NCI-H82 treated with DMSO at 0.1 percent for 48 hours (cell line): ENCODE measurements at regions not wholly inside any gene's neighbourhood (a gene's known extent, or its start where the extent isn't known, plus 50 kb on each side); places are given as distances from the start of the nearest gene placed in this dataset.
"Not testable (repeated sequence)": the region's sequence is repeated elsewhere in the genome, so short reads cannot be mapped to it uniquely, and the experiment has no call there.

Source experiments
- DNase-seq: peaks from one replicate; lab custom pipeline; 2025; ENCODE audit not compliant: unreplicated experiment; lab: John Stamatoyannopoulos, UW

DNA sequence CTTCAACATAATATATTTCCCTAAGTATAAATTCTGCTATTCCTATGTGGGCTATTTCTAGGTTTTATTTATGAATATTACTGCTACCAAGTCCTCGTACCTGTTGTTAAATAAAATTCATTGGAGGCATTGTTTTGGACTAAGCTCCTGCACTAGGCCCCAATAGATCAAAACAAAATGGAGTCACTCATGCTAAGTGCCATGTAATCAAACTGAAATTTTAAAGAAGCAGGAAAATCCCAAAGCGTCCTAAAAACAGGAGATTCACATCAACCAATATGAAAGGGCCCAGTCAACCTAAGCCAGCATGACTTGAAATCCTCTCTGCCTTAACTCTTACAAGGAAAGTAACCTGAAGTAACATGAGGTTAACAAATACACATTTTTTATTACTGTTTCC, 743.2 kb downstream of the TRAM1L1 start:
- no peak for DNase-seq

DNA sequence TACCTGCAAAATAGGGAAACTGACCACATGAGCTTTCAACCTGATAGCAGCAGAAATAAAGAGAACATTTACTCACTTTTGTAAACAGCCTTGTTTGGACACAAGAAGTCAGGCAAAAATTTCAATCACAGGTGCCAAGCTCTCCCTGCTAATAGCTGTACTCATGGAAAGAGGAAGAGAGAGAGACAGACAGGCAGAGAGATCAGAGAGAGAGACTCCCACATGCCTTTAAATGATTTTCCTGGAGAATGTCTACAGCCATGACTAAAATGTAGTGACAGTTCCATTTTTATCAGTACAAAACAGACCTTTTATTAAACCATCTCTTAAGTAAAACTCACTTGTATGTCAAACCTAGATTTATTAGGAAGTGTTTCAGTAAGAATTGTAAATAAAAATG, 752.9 kb downstream of the TRAM1L1 start:
- no peak for DNase-seq

DNA sequence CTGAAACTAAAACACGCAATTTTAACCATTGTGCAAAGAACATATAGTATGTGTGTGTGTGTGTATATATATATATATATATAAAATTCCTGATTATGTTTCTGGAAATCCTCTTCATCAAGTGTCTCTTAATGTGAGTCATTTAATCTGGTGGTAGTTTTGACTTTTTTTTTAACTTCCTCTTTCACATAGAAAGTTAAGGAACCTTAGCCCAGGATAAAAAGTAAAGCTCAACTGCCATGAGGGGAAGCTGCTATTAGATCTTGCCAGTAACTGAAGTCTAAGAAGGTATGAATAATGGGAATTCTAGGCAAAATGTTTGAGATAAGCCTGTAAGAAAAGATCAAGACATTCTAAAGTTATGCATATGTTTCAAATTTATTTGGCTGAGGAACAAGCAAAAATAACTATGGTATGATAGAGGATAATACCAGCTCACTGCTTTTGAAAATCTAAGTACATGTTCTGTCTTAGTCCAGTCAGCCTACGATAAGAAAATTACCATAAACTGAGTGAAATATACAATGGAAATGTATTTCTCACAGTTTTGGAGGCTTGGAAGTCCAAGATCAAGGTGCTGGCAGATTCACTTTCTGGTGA, 757.0 kb downstream of the TRAM1L1 start:
- no peak for DNase-seq

DNA sequence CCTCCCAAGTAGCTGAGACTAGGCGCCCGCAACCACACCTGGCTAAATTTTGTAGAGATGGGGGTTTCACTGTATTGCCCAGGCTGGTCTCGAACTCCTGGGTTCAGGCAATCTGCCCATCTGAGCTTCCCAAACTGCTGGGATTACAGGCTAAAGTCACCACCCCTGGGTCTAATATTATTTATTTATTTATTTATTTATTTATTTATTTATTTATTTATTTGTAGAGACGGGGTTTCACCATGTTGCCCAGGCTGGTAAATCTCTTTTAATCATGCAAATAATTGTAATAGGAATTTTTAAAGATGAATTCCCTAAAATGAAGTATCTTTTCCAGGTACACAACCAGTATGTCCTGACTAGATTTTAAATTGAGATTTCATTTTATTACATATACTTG, 761.8 kb downstream of the TRAM1L1 start:
- DNase-seq, result no peak

DNA sequence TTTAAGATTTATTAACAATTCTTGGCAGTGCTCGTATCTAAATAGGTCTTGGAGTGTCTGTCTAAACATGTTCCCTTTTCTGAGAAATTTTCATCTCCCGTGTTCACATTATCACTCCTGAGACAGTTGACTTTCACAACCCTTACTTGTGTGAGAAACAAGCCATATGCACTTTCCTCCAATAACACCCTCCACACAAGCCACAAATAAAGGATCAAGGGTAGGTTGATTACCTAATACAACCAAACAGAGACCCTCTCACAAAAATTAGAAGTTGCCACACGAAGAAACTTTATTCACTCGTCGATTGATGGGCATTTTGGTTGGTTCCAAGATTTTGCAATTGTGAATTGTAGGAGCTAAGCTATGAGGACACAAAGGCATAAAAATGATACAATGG, 763.9 kb downstream of the TRAM1L1 start:
- DNase-seq, result no peak

DNA sequence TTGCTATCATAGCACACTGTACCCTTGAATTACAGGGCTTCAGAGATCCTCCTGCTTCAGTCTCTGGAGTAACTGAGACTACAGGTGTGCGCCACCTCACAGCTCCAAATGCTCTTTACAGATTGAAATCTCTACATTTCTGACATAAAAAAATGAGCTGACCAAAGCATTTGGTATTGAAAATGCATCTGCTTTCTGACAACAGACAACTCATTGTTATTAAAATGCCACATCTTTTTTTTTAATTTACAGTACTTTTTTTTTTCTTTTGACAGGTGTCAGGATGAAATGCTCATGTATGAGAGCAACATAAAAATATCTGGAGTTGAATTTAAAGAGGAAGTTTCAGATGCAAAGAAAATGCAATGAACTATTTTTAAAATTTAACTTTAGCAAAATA, 764.5 kb downstream of the TRAM1L1 start:
- DNase-seq, result no peak

DNA sequence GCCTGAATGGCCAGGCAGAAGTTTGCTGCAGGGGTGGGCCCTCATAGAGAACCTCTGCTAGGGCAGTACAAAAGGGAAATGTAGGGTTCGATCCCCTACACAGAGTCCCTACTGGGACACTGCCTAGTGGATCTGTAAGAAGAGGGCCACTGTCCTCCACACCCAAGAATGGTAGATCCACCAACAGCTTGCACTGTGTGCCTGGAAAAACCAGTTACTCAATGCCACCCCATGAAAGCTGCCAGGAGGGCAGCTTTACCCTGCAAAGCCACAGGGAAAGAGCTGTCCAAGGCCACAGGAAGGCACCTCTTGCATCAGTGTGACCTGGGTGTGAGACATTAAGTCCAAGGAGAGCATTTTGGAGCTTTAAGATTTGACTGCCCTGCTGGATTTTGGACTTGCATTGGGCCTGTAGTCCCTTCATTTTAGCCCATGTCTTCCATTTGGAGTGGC, 781.6 kb downstream of the TRAM1L1 start:
- no peak for DNase-seq

DNA sequence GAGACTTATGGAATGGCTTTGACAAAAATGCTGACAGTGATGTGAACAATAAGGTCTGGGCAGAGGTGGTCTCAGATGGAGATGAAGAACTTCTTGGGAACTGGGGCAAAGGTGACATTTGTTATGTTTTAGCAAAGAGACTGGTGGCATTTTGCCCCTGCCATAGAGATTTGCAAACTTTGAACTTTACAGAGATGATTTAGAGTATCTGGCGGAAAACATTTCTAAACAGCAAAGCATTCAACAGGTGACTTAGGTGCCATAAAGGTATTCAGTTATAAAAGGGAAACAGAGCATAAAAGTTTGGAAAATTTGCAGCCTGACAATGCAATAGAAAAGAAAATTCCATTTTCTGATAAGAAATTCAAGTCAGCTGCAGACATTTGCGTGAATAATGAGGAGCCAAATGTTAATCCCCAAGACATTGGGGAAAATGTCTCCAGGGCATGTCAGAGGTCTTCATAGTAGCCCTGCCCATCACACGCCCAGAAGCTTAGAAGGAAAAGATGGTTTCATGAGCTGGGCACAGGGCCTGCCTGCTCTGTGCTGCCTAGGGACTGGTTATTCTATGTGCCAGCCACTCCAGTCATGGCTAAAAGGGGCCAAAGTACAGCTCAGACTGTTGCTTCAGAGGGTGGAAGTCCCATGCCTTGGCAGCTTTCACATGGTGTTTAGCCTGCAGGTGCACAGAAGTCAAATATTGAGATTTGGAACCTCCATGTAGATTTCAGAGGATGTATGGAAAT, 782.2 kb downstream of the TRAM1L1 start:
- no peak for DNase-seq

DNA sequence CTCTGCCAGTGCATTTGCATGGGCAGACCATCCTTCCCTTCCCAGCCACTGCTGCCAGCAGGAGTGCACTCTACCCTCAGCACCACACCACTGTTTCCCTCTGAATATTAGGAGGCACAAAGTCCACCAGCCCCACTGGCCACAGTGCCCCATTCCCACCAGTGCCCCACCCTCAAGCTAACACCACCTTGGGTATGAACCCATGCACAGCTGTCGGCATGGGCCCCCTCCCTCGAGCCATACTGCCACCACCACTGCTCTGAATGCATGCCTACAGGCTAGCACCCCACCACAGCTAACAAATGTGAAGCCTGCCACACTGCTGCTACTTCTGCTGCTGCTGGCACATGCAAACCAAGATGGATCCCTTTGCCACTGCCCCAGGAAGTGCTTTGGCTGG, 810.4 kb downstream of the TRAM1L1 start:
- DNase-seq, result no peak

DNA sequence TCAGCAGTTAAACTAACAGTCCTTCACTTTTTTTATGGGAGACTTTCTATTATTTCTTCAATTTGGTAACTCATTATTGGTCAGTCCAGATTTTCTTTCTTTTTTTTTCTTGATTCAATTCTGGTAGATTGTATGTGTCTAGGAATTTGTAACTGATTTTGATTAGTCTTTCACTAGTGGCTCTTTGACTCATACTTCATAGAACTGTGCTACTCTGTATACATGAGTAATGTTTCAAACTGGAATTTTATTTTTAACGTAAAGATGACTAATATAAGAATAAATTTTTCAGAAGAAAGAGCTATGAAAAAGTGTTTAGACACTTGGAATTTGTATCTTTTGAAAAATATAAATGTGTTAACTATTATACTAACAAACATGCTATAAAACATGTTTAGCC, 813.0 kb downstream of the TRAM1L1 start:
- no peak for DNase-seq

DNA sequence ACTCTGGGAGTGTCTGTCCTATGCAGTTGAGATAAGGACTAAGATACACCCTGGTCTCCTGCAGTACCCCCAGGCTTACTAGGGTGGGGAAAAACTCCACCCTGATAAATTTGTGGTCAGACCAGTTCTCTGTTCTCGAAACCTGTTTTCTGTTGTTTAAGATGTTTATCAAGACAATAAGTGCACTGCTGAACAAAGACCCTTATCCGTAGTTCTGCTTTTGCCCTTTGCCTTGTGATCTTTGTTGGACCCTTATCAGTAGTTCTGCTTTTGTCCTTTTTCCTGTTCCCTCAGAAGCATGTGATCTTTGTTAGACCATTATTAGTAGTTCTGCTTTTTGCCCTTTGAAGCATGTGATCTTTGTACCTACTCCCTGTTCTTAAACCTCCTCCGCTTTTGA, 824.4 kb downstream of the TRAM1L1 start:
- not testable (repeated sequence) for DNase-seq

DNA sequence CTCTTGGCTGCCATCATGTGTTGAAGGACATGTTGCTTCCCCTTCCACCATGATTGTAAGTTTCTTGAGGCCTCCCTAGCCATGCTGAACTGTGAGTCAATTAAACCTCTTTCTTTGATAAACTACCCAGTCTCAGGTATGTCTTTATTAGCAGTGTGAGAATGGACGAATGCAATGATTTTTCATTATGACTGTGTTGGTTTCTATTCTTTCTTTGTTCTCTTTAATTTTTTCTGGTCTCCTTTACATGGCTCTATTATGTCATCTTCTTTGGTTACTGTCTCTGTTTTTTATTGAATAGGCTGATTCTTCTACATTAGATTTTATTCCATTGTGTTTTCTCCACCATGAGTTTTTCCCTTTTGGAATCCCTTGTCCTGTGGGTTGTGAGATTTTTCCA, 840.6 kb downstream of the TRAM1L1 start:
- DNase-seq, result no peak

DNA sequence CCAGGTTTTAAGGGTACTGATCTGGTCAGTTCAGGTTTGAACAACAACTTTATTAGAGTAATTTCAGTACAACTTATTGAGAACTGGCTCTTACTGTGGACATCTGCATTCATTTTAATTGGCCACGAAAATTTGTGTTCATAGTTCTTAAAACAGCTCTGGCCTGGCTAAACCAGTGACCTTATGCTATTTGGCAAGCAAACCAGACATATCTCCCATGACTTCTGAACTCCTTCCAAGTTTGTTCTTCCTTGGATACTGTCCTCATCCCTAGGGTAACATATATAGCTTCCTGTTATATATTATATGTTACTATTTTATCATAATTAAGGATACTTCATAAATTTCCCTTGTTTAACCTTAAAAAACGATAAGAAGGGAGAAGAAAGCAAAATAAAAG, 841.9 kb downstream of the TRAM1L1 start:
- no peak for DNase-seq

DNA sequence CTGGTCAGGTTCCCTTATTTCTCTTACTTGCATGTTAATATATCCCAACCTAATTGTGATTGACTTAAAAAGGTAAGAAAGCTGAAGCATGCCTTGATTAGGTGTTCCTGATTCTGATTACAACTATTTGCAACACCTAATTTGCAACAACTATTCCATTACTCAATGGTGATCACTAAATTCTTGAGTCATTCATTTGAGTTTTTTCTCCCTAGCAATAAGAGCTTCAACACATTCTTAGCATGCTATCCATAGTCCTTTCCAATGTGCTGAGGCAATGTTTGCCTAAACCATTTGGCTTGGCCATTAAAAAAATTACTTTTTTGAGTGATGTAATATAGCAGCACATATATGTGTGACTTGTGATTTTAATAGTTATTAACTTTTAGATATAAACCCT, 851.4 kb downstream of the TRAM1L1 start:
- no peak for DNase-seq

DNA sequence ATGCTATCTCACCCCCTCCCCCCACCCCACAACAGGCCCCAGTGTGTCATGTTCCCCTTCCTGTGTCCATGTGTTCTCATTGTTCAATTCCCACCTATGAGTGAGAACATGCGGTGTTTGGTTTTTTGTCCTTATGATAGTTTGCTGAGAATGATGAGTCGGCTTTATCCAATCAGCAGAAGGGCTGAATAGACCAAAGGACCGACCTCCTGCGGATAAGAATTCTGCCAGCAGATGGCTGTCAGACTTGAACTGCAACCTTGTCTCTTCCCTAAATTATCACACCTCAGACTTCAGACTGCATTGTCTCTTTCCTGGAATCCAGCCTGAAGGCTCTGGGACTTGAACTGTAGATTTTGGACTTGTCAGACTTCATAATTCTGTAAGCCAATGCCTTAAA, 853.4 kb downstream of the TRAM1L1 start:
- DNase-seq, result peak; percentile 8

DNA sequence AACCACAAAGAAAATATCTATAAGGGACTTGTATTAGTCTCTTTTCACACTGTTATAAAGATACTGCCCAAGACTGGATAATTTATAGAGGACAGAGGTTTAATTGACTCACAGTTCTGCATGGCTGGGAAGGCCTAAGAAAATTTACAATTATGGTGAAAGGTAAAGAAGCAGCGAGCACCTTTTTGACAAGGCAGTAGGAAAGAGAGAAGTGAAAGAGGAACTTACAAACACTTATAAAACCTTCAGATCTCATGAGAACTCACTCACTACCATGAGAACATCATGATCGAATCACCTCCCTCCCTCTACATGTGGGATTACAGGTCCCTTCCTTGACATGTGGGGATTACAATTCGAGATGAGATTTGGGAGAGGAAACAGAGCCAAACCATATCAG, 856.0 kb downstream of the TRAM1L1 start:
- no peak for DNase-seq

DNA sequence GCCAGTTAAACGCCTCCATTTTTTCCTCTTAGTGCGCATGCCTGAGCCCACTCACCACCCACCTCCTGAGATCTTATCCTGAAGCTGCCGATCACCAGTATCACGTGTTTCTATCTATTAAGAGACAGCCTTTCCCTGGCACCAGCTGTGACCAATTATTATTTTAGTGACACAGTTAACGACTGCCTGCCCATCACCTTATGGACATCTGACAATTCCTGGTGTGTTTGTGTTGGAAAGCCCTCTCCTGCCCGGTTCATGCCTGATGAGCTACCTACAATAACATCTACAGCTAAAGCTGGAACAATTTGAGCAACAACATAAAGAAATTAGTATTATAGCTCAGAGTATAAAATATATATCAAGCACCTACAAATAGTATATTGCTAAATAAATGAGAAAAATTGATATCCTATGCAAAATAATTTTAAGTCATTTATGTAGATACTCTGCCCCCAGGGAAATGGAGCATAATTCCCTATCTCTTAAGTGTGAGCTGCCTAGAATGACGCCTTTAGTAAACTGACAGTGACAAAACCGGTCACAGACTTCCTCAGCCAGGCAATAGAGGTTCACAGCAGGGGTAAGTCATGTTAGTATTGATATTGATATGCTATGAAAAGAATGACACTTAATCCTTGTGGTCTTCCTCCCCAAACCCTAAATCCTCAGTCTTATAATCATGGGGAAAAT, 862.2 kb downstream of the TRAM1L1 start:
- no peak for DNase-seq

DNA sequence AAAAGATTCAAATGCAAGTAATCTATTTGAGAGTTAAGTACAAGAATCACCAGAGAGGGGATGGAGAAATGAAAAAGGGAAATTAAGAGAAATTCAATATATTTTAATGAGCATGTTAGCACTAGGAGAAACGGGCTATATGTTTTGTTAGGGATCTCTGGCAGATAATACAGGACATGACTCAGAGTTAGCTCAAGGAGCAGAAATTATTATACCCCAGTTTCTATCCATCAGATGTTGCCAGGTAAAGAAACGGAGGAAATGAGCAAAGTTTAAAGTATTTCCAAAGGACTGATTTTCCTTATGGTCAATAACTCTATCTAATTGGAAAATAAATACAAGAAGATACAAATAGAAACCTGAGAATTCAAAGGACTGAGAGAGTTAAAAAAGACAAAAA, 867.6 kb downstream of the TRAM1L1 start:
- DNase-seq, result no peak

DNA sequence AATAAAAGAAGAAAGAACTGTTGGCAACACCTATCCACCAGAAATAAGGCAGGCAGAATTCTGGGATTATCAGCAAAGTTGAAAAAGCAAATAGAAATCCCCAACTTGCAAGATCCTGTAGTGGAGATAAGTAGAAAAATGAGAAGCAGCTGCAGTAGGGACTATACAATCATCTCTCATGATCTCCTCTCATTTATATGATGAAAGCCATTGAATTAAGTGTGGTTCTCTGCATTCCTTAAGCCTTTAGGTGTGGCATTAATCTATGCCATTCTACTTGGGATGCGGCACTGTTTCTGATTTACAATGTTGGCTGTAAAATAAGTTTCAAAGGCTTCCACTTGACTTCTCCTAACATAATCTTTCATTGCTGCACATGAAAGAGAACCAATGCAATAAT, 869.8 kb downstream of the TRAM1L1 start:
- no peak for DNase-seq

DNA sequence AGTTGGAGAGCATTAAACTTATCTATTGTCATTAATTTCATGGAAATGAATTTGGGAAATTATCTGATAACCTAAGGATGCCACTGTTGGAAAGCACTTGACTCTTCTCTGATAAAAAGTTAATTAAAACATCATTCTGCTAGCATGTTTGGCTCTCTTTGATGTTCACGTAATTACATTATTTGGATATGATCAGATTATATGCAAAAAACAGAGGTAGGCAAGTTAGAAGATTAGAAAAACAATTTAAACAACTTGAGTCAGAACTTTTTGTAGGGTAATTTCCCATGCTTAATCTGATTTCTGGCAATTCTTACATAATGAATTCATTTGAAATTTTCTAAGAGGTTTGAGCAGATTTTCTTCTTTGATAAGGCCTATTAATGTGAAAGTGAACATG, 882.9 kb downstream of the TRAM1L1 start:
- DNase-seq, result no peak

DNA sequence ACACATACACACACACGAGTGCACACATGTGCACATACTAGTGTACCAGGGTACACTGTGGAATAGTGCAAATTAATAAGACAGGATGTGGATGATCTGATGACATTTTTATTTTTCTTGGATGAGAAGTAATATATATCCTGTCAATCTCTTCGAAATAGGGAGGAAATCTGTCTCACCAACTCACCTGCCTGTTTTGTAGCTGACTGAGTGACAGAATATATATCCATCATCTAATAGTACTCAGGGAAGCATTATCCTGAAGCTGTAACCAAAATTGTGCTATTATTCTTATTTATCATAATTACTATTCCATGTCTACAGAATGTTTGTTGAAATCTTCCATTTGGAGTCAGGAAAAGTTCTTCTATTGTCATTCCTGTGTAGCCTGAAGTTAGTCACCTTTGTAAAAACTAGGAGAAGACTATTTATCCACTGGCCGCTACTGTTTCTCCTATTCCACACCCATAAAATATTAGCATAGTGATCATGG, 888.0 kb downstream of the TRAM1L1 start:
- DNase-seq, result no peak

DNA sequence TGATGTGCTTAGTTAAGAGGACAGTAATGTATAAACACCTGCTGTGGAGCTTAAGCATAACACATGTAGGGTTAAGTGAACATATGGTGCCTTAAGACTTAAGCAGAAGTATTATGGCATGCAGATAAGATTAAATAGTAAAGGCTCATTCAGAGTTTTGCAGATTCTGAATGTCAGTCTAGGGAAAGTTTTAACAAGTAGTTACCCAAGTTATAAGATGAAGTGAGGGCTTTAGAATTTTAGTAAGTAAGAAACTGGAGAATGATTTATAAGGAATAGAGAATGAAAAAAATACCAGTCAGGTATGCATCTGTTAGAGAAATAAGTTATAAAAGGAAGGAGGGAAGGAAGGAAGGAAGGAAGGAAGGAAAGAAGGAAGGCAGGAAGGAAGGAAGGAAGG, 902.1 kb downstream of the TRAM1L1 start:
- peak; percentile 81 for DNase-seq
